ENCODE measurements at regions not wholly inside any gene's neighbourhood (a gene's known extent, or its start where the extent isn't known, plus 50 kb on each side); places are given as distances from the start of the nearest gene placed in this dataset.

DNA sequence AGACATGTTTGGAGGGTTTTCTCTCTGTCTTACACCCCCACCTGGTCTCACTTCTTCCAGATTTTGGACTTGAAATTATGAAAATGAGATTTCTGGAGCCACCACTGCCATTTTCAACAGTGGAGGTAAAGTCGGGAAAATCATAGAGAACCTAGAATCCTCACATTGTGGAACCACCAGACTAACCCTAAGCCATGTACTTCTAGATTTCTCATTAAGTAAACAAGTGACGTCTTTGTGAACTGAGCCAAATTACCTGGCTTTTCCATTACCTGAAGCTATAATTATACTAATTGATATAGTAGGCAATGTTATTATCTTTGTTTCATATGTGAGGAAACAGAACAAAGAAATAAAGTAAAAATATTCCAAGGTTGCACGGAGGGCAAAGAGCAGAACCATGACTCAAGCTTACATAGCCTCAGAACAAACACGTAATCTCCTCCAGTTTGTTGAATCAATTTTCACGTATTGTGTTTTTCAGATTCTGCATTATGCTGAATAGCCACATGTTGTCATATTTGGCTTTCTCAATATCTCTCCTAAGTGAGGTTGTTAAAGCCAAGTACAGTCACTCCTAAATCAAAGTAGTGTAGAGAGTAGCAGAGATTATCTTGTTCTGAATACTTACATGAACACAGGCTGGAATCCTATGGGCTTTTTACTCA, 101.3 kb upstream of the CMC1 start:
- TF ChIP-seq, protein P1, sequence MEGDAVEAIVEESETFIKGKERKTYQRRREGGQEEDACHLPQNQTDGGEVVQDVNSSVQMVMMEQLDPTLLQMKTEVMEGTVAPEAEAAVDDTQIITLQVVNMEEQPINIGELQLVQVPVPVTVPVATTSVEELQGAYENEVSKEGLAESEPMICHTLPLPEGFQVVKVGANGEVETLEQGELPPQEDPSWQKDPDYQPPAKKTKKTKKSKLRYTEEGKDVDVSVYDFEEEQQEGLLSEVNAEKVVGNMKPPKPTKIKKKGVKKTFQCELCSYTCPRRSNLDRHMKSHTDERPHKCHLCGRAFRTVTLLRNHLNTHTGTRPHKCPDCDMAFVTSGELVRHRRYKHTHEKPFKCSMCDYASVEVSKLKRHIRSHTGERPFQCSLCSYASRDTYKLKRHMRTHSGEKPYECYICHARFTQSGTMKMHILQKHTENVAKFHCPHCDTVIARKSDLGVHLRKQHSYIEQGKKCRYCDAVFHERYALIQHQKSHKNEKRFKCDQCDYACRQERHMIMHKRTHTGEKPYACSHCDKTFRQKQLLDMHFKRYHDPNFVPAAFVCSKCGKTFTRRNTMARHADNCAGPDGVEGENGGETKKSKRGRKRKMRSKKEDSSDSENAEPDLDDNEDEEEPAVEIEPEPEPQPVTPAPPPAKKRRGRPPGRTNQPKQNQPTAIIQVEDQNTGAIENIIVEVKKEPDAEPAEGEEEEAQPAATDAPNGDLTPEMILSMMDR (IDR thresholded peaks at IDR 0.05) = no peak
- no peak for TF ChIP-seq POLR2A (IDR thresholded peaks at IDR 0.05)
